ENCODE measurements at regions not wholly inside any gene's neighbourhood (a gene's known extent, or its start where the extent isn't known, plus 50 kb on each side); places are given as distances from the start of the nearest gene placed in this dataset.

DNA sequence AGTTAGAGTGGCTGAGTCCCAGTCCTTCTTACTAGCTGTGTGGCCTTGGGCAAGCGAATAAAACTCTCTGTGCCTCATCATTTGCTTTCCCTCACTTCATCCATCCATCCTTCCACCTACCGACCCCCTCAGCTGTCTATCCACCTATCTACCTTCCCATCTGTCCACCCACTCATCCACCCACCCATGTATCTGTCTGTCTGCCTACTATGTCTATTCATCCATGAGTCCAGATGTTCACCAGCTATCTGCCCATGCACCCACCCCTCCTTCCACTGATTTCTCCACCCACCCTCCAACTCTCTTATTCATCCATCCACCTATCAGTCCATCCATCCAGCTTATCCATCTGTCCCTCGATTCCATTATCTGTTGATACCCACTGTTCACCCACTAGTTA is 60.4 kb upstream of the ATP2B2 start:
- H4K20me1 ChIP-seq (ENCODE audit: insufficient read depth, low read length) = no peaks in the 10 kb centered on the region
- H3K9me3 ChIP-seq (ENCODE audit: low read length) = no peaks in the 10 kb centered on the region
- no peak overlapping the region for H3K27ac ChIP-seq (ENCODE audit: low read depth, low read length, poor library complexity, severe bottlenecking)
- no peak for DNase-seq (ENCODE audit: low spot score)
- ChIA-PET CTCF (ENCODE audit: unreplicated experiment) (no interaction called here), POLR2A (interaction anchor here (0.7 kb wide), 1 partner anchor 1420 kb away, joined by 5 read pairs; no protein-coding TSS in a partner anchor)
- no peak overlapping the region for H3K4me3 ChIP-seq (ENCODE audit: low read depth, low read length, poor library complexity, severe bottlenecking)
- no peaks in the 10 kb centered on the region for H3K4me1 ChIP-seq (ENCODE audit: insufficient read depth, low read length, poor library complexity, severe bottlenecking)
- intact Hi-C loops (cut with micrococcal nuclease; ENCODE audit: unreplicated experiment) = no loop called here
- H3K79me2 ChIP-seq (ENCODE audit: insufficient read depth, low read depth, low read length) = no peaks in the 10 kb centered on the region
- H2AFZ ChIP-seq (ENCODE audit: low read length) = no peak overlapping the region
- no peaks in the 10 kb centered on the region for H3K9me2 ChIP-seq (ENCODE audit: insufficient read depth, low read length)
- BruUV-seq (replicated peaks) = no TSS peak
- H3K4me2 ChIP-seq (ENCODE audit: low read length) = no peak overlapping the region
- no peaks in the 10 kb centered on the region for H3K36me3 ChIP-seq (ENCODE audit: insufficient read depth, low read length)
- no peak for TF ChIP-seq EZH2phosphoT487 (IDR thresholded peaks at IDR 0.05; ENCODE audit: borderline replicate concordance, low read depth, low read length)
- TF ChIP-seq, protein P1, sequence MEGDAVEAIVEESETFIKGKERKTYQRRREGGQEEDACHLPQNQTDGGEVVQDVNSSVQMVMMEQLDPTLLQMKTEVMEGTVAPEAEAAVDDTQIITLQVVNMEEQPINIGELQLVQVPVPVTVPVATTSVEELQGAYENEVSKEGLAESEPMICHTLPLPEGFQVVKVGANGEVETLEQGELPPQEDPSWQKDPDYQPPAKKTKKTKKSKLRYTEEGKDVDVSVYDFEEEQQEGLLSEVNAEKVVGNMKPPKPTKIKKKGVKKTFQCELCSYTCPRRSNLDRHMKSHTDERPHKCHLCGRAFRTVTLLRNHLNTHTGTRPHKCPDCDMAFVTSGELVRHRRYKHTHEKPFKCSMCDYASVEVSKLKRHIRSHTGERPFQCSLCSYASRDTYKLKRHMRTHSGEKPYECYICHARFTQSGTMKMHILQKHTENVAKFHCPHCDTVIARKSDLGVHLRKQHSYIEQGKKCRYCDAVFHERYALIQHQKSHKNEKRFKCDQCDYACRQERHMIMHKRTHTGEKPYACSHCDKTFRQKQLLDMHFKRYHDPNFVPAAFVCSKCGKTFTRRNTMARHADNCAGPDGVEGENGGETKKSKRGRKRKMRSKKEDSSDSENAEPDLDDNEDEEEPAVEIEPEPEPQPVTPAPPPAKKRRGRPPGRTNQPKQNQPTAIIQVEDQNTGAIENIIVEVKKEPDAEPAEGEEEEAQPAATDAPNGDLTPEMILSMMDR (conservative IDR thresholded peaks at IDR 0.05; ENCODE audit: low read length) = no peak

DNA sequence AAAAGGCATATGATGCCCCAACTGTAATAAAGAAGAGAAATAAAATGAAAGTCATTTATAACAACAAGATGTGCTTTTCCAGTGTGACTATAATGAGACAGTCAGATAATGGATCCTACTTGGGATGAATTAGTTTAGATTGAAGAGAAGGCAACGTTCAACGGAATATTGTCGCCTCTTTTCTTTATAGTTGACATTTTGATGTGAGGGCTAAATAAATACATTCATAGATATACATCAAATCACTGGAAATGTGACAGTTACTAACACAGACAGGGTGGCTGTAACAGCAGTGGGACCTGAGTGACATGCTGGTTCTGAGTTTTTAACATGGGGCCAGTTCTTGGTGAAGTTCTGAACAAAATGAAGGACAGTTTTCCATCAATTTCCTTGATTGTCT is 61.1 kb upstream of the ATP2B2 start:
- H3K4me3 ChIP-seq (ENCODE audit: low read depth, low read length, poor library complexity, severe bottlenecking) = no peak overlapping the region
- no peaks in the 10 kb centered on the region for H3K9me3 ChIP-seq (ENCODE audit: low read length)
- H3K4me1 ChIP-seq (ENCODE audit: insufficient read depth, low read length, poor library complexity, severe bottlenecking) = no peaks in the 10 kb centered on the region
- intact Hi-C loops (cut with micrococcal nuclease; ENCODE audit: unreplicated experiment) = no loop called here
- H3K4me2 ChIP-seq (ENCODE audit: low read length) = no peak overlapping the region
- no peaks in the 10 kb centered on the region for H3K9me2 ChIP-seq (ENCODE audit: insufficient read depth, low read length)
- ChIA-PET POLR2A (interaction anchor here (0.7 kb wide), 1 partner anchor 1420 kb away, joined by 5 read pairs; no protein-coding TSS in a partner anchor), CTCF (ENCODE audit: unreplicated experiment) (no interaction called here)
- no peak for TF ChIP-seq EZH2phosphoT487 (IDR thresholded peaks at IDR 0.05; ENCODE audit: borderline replicate concordance, low read depth, low read length)
- TF ChIP-seq, protein P1 (conservative IDR thresholded peaks at IDR 0.05; ENCODE audit: low read length) = no peak
- BruUV-seq (replicated peaks) = no TSS peak
- no peak for DNase-seq (ENCODE audit: low spot score)
- H3K79me2 ChIP-seq (ENCODE audit: insufficient read depth, low read depth, low read length) = no peaks in the 10 kb centered on the region
- H3K27ac ChIP-seq (ENCODE audit: low read depth, low read length, poor library complexity, severe bottlenecking) = no peak overlapping the region
- H2AFZ ChIP-seq (ENCODE audit: low read length) = no peak overlapping the region
- H3K36me3 ChIP-seq (ENCODE audit: insufficient read depth, low read length) = no peaks in the 10 kb centered on the region
- H4K20me1 ChIP-seq (ENCODE audit: insufficient read depth, low read length) = no peaks in the 10 kb centered on the region

DNA sequence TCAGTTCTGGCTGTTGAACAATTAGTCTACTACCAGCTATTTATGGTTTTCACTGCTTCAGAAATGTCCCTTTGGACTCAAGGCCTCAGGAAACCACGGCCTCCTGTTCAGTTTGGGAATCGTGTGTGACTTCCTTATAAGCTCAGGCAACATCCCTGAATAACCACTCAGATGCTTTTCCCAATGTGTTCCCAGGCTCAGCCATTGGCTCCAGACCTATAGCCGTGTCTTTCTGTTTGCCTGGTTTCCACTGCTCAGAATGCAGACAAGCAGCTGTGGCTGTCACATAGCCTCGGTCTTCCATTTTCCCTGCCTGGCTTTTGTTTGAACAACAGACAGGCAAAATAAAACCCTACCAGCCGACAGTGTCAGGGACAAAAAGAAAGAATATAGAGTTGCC is 63.2 kb upstream of the ATP2B2 start:
- intact Hi-C loops (cut with micrococcal nuclease; ENCODE audit: unreplicated experiment) = no loop called here
- Histone ChIP-seq H2AFZ (ENCODE audit: low read length) (no peak overlapping the region), H3K4me2 (ENCODE audit: low read length) (no peak overlapping the region), H3K36me3 (ENCODE audit: insufficient read depth, low read length) (no peaks in the 10 kb centered on the region), H3K9me3 (ENCODE audit: low read length) (no peaks in the 10 kb centered on the region), H3K4me1 (ENCODE audit: insufficient read depth, low read length, poor library complexity, severe bottlenecking) (no peaks in the 10 kb centered on the region), H3K9me2 (ENCODE audit: insufficient read depth, low read length) (no peaks in the 10 kb centered on the region), H3K27ac (ENCODE audit: low read depth, low read length, poor library complexity, severe bottlenecking) (no peak overlapping the region), H4K20me1 (ENCODE audit: insufficient read depth, low read length) (no peaks in the 10 kb centered on the region), H3K4me3 (ENCODE audit: low read depth, low read length, poor library complexity, severe bottlenecking) (no peak overlapping the region), H3K79me2 (ENCODE audit: insufficient read depth, low read depth, low read length) (no peaks in the 10 kb centered on the region)
- no peak for DNase-seq (ENCODE audit: low spot score)
- no TSS peak for BruUV-seq (replicated peaks)
- POLR2A ChIA-PET = no interaction called here
- no peak for TF ChIP-seq EZH2phosphoT487 (IDR thresholded peaks at IDR 0.05; ENCODE audit: borderline replicate concordance, low read depth, low read length)
- TF ChIP-seq, protein P1 (conservative IDR thresholded peaks at IDR 0.05; ENCODE audit: low read length) = no peak
- CTCF ChIA-PET (ENCODE audit: unreplicated experiment) = no interaction called here

All from OCI-LY7 (cell line).